Vagina (tissue), 2 donors: ENCODE measurements at regions not wholly inside any gene's neighbourhood (a gene's known extent, or its start where the extent isn't known, plus 50 kb on each side); places are given as distances from the start of the nearest gene placed in this dataset.

Source experiments
- CTCF ChIP-seq, 3 experiments: fragments of 450-650 bp in 2 of 3; fragments of 200-600 bp in 1 of 3; sonication (generic) in 1 of 3; IDR thresholded peaks; one replicate each; pipeline ENCODE4 v1.5.1; 2017 to 2019; ENCODE audit warnings: antibody characterized with exemption in 3 of 3, mild to moderate bottlenecking in 2 of 3, moderate library complexity in 2 of 3
- POLR2A ChIP-seq, 2 donors: fragments of 450-650 bp; IDR thresholded peaks; one replicate each; pipeline ENCODE4 v1.6.1; 2017; ENCODE audit warnings: antibody characterized with exemption in 2 of 2, mild to moderate bottlenecking in 2 of 2, moderate library complexity in 2 of 2
- POLR2AphosphoS5 ChIP-seq, 2 donors: sonication (generic); formaldehyde crosslinking; IDR thresholded peaks; one replicate each; pipeline ENCODE4 v1.9.0; 2017; ENCODE audit warnings: antibody characterized with exemption in 2 of 2, mild to moderate bottlenecking in 2 of 2, low read depth in 1 of 2; ENCODE audit not compliant: insufficient read depth in 1 of 2

- TF ChIP-seq CTCF (IDR thresholded peaks at IDR 0.05), result no peak
- no peak for TF ChIP-seq POLR2A (IDR thresholded peaks at IDR 0.05)
- no peak for TF ChIP-seq POLR2AphosphoS5 (IDR thresholded peaks at IDR 0.05; ENCODE audit: insufficient read depth in 1 of 2, low read depth in 1 of 2)
Observed at GRCh38 chr2:51528156-51528555, 496.2 kb upstream of the NRXN1 start.
